ENCODE measurements at regions not wholly inside any gene's neighbourhood (a gene's known extent, or its start where the extent isn't known, plus 50 kb on each side); places are given as distances from the start of the nearest gene placed in this dataset.

- TF ChIP-seq CTCF (conservative IDR thresholded peaks at IDR 0.05; ENCODE audit: low read length) (no peak), EZH2phosphoT487 (IDR thresholded peaks at IDR 0.05; ENCODE audit: borderline replicate concordance) (no peak)
These were observed 547.7 kb downstream of the KCNT2 start for GRCh38 chr1:196060539-196060938.

All from Loucy (cell line).